22Rv1 (cell line): ENCODE measurements at regions not wholly inside any gene's neighbourhood (a gene's known extent, or its start where the extent isn't known, plus 50 kb on each side); places are given as distances from the start of the nearest gene placed in this dataset.

Experiments
- ZFX ChIP-seq: fragments of 450-650 bp; IDR thresholded peaks from 2 replicates; pipeline ENCODE4 v1.6.1; 2017; ENCODE audit warnings: antibody characterized with exemption, borderline replicate concordance
- TF ChIP-seq, protein P1 (sequence below): fragments of 450-650 bp; IDR thresholded peaks from 2 replicates; pipeline ENCODE4 v1.5.1; 2017; ENCODE audit warnings: mild to moderate bottlenecking

DNA sequence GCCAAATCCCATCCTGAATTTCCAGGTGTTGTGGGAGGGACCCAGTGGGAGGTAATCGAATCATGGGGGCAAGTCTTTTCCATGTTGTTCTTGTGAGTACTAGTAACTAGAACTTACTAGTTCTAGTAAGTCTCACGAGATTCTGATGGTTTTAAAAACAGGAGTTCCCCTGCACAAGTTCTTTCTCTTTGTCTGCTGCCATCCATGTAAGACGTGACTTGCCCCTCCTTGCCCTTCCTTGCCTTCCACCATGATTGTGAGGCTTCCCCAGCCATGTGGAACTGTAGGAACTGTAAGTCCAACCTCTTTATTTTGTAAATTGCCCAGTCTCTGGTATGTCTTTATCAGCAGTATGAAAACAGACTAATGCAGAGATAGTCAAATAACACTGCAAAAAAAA, 122.7 kb upstream of the BEND6 start:
- TF ChIP-seq, protein P1, sequence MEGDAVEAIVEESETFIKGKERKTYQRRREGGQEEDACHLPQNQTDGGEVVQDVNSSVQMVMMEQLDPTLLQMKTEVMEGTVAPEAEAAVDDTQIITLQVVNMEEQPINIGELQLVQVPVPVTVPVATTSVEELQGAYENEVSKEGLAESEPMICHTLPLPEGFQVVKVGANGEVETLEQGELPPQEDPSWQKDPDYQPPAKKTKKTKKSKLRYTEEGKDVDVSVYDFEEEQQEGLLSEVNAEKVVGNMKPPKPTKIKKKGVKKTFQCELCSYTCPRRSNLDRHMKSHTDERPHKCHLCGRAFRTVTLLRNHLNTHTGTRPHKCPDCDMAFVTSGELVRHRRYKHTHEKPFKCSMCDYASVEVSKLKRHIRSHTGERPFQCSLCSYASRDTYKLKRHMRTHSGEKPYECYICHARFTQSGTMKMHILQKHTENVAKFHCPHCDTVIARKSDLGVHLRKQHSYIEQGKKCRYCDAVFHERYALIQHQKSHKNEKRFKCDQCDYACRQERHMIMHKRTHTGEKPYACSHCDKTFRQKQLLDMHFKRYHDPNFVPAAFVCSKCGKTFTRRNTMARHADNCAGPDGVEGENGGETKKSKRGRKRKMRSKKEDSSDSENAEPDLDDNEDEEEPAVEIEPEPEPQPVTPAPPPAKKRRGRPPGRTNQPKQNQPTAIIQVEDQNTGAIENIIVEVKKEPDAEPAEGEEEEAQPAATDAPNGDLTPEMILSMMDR = no peak
- TF ChIP-seq ZFX = no peak
